ENCODE measurements at regions not wholly inside any gene's neighbourhood (a gene's known extent, or its start where the extent isn't known, plus 50 kb on each side); places are given as distances from the start of the nearest gene placed in this dataset.

DNA sequence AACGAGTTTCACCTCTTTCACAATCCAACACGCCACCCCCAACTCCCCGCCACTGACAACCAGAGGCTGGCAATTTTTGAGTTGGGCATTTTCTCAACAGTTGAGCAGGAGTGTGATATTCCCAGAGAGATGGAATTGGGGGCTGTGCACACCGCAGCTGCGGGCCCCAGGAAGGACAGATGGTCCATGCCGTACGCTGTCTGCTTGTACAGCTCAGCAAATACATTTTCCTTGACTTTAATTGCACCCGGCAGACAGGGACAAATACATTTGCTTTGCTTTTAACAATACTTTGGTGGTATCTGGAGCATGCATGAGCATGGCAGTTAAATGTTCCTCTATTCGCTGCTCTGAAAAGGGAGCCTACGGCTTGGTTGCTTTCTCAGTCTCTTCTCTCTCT is 354.2 kb upstream of the DPP6 start:
- CTCF ChIA-PET: no interaction called here

More for the DNA sequence above, 354.2 kb upstream of the DPP6 start:
- BruUV-seq (replicated peaks): no TSS peak
- Histone ChIP-seq H2AK9ac (replicated peaks; ENCODE audit: low read depth, low read length, poor library complexity) (no peak overlapping the region), H3K18ac (ENCODE audit: low read depth, low read length) (no peak overlapping the region), H3K4ac (ENCODE audit: low read depth, low read length) (no peak overlapping the region), H3K9me1 (ENCODE audit: insufficient read depth, low read length) (no peaks in the 10 kb centered on the region), H2AK5ac (ENCODE audit: low read depth, low read length) (no peak overlapping the region), H4K5ac (ENCODE audit: low read depth, low read length) (no peak overlapping the region), H3K4me2 (ENCODE audit: low read depth, low read length) (no peak overlapping the region), H3K56ac (ENCODE audit: extremely low read depth, insufficient read depth, low read length) (no peak overlapping the region), H3K4me3 (ENCODE audit: insufficient read depth, low read depth, low read length) (no peak overlapping the region), H4K8ac (ENCODE audit: low read depth in 2 of 2, low read length in 2 of 2) (no peak overlapping the region), H3K36me3 (ENCODE audit: control insufficient read depth, insufficient read depth, low read length) (no peaks in the 10 kb centered on the region), H4K20me1 (ENCODE audit: insufficient read depth, low read length) (no peaks in the 10 kb centered on the region), H3K4me1 (ENCODE audit: control insufficient read depth, insufficient read depth, low read length) (no peaks in the 10 kb centered on the region), H3K9ac (ENCODE audit: low read depth, low read length) (no peak overlapping the region), H2BK120ac (ENCODE audit: low read depth, low read length) (no peak overlapping the region), H3K9me3 (ENCODE audit: control insufficient read depth, insufficient read depth, low read length) (peaks cover 17% of the 10 kb centered on the region), H2BK5ac (ENCODE audit: low read depth, low read length, poor library complexity, severe bottlenecking) (no peak overlapping the region), H3K14ac (replicated peaks; ENCODE audit: low read depth, low read length) (no peak overlapping the region), H3K23ac (ENCODE audit: low read depth, low read length) (no peak overlapping the region), H4K91ac (ENCODE audit: insufficient read depth, low read depth, low read length) (no peak overlapping the region), H3K27me3 (ENCODE audit: control insufficient read depth, insufficient read depth, low read length) (no peaks in the 10 kb centered on the region), H2BK20ac (ENCODE audit: low read depth, low read length) (no peak overlapping the region), H2AFZ (replicated peaks; ENCODE audit: low read length, poor library complexity) (no peak overlapping the region), H3K27ac (ENCODE audit: insufficient read depth, low read length) (no peak overlapping the region), H3K79me1 (ENCODE audit: low read depth in 1 of 2, low read length in 2 of 2) (no peaks in the 10 kb centered on the region), H2BK15ac (ENCODE audit: low read depth, low read length) (no peak overlapping the region)
- TF ChIP-seq CHD1 (IDR thresholded peaks at IDR 0.05; ENCODE audit: low read depth, low read length): no peak
- no peak for TF ChIP-seq RFX5 (IDR thresholded peaks at IDR 0.05; ENCODE audit: low read depth, low read length)
- TF ChIP-seq FOS (IDR thresholded peaks at IDR 0.05; ENCODE audit: low read depth, low read length): no peak
- no peak for TF ChIP-seq POLR2A (IDR thresholded peaks at IDR 0.05; ENCODE audit: low read depth, low read length)
- TF ChIP-seq USF2 (IDR thresholded peaks at IDR 0.05; ENCODE audit: low read depth, low read length): no peak
- TF ChIP-seq CTCF (conservative IDR thresholded peaks at IDR 0.05; ENCODE audit: low read depth, low read length): no peak
- dilution Hi-C loops (cut with HindIII; ENCODE audit: low sequenced_read_pairs, unreplicated experiment): no loop called here
- POLR2A ChIA-PET (ENCODE audit: unreplicated experiment): no interaction called here
- ATAC-seq (ENCODE audit: low read depth): no peak
- no peak for DNase-seq
- intact Hi-C loops (cut with micrococcal nuclease): no loop called here
- no CpG with 5 or more reads among the region's 10 CpGs for WGBS, 2 experiments (ENCODE audit: extremely low coverage in 2 of 2, insufficient read length in 1 of 2)
- in situ Hi-C loops (cut with MboI; ENCODE audit: low sequenced_read_pairs): no loop called here
